GM12874 (cell line): ENCODE measurements at regions not wholly inside any gene's neighbourhood (a gene's known extent, or its start where the extent isn't known, plus 50 kb on each side); places are given as distances from the start of the nearest gene placed in this dataset.

Experiments
- CTCF ChIP-seq: IDR thresholded peaks from 2 replicates; pipeline ENCODE4 v1.5.1; 2011; ENCODE audit warnings: low read depth, mild to moderate bottlenecking, control low read depth, low read length, moderate library complexity; ENCODE audit not compliant: insufficient read depth

GRCh38 chr15:94877833-94878232 lies 646.5 kb downstream of the MCTP2 start:
- TF ChIP-seq CTCF: no peak

- TF ChIP-seq CTCF: no peak
Observed at GRCh38 chr15:94882071-94882712, 650.8 kb downstream of the MCTP2 start.

DNA sequence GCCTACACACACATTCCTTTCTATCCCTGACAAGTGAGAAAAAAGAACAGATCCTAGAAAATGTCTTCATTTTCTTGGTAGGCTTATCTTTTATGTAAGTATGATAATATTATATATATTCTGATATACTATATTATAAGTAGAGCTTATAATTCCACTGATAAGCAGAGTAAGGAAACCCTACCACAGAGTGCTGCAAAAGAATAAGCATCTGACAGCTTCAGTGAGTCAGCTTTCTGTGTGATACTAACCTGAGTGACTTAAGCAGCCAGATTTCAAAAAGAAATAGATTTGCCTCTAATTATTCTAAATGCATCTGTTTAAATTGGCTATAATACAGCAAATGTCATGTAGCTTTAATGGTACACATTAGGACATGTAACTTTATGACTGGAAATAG lies 656.0 kb downstream of the MCTP2 start:
- no peak for TF ChIP-seq CTCF

DNA sequence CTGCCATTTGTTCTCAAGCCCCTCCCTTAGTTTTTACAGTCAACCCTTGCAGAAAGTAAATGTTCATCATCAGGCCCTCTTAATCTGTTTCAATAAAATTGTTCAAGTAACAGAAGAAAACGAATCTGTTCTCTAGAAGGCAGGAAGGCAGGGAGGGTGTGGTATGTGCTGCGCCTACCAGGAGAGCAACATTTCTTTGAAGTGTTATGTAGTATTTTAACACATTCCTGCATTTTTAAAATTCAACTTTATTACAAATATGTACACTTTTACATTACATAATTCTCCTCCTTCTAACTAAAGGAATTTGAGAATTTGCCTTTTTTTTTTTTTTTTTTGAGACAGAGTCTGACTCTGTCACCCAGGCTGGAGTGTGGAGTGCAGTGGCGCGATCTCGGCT lies 657.8 kb downstream of the MCTP2 start:
- no peak for TF ChIP-seq CTCF

DNA sequence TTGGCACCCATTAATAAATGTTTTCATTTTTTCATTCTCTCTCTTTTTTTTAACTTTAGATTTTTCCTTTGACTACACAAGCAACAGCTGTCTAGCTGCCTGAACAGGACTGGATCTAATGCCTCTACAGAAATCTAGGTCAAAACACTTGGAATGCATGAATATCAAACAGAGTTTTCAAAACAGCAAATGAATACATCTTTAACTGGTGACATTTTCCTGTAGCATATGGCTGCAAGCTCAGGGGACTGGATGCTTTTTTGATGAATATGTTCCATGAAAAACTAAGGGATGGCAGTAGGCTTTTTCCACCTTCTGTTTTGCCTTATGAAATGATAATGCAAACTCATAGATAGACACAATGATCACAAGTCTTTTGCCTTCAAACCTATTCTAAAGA lies 661.7 kb downstream of the MCTP2 start:
- TF ChIP-seq CTCF: no peak

- no peak for TF ChIP-seq CTCF
Observed at GRCh38 chr15:94894056-94894455, 662.7 kb downstream of the MCTP2 start.

GRCh38 chr15:94909510-94909909 lies 678.1 kb downstream of the MCTP2 start:
- TF ChIP-seq CTCF: no peak
